HEK293T (cell line): ENCODE measurements at regions not wholly inside any gene's neighbourhood (a gene's known extent, or its start where the extent isn't known, plus 50 kb on each side); places are given as distances from the start of the nearest gene placed in this dataset.

ENCODE experiments used
- CTCF ChIA-PET: fragments of 350-600 bp; formaldehyde crosslinking; extraction: SDS; loops from one replicate; lab custom pipeline; 2021; ENCODE audit warnings: antibody characterized with exemption, inconsistent platforms; lab: Yijun Ruan, JAX
- POLR2A ChIA-PET: fragments of 350-600 bp; formaldehyde crosslinking; extraction: SDS; loops from one replicate; lab custom pipeline; 2020; ENCODE audit warnings: antibody characterized with exemption, inconsistent platforms; lab: Yijun Ruan, JAX
- DNase-seq: peaks from one replicate; pipeline ENCODE4 v3.0.0; 2012; ENCODE audit warnings: mixed read lengths; ENCODE audit errors: extremely low spot score
- ARNT ChIP-seq: fragments of 450-650 bp; IDR thresholded peaks from 2 replicates; pipeline ENCODE4 v1.6.1; 2017; ENCODE audit warnings: mild to moderate bottlenecking
- BHLHE40 ChIP-seq: fragments of 450-650 bp; IDR thresholded peaks from 2 replicates; pipeline ENCODE4 v1.6.1; 2016; ENCODE audit warnings: mild to moderate bottlenecking, moderate library complexity, borderline replicate concordance
- CTBP1 ChIP-seq: fragments of 450-650 bp; IDR thresholded peaks from 2 replicates; pipeline ENCODE4 v1.6.1; 2016; ENCODE audit warnings: borderline replicate concordance
- ELF4 ChIP-seq: fragments of 450-650 bp; IDR thresholded peaks from 2 replicates; pipeline ENCODE4 v1.6.1; 2017; ENCODE audit warnings: antibody characterized with exemption
- FOXA1 ChIP-seq: fragments of 450-650 bp; IDR thresholded peaks from 2 replicates; pipeline ENCODE4 v1.6.1; 2016; ENCODE audit warnings: mild to moderate bottlenecking
- FOXK2 ChIP-seq: fragments of 450-650 bp; IDR thresholded peaks from 2 replicates; pipeline ENCODE4 v1.6.1; 2016; ENCODE audit warnings: mild to moderate bottlenecking
- FOXM1 ChIP-seq: fragments of 450-650 bp; IDR thresholded peaks from 2 replicates; pipeline ENCODE4 v1.6.1; 2017; ENCODE audit warnings: mild to moderate bottlenecking, borderline replicate concordance
- HDGF ChIP-seq: fragments of 450-650 bp; IDR thresholded peaks from 2 replicates; pipeline ENCODE4 v1.6.1; 2017; ENCODE audit warnings: antibody characterized with exemption, borderline replicate concordance
- L3MBTL2 ChIP-seq: fragments of 450-650 bp; conservative IDR thresholded peaks from 2 replicates; pipeline ENCODE4 v1.6.1; 2016; ENCODE audit warnings: mild to moderate bottlenecking
- LEF1 ChIP-seq: fragments of 450-650 bp; IDR thresholded peaks from 2 replicates; pipeline ENCODE4 v1.6.1; 2017; ENCODE audit warnings: mild to moderate bottlenecking, borderline replicate concordance
- NFRKB ChIP-seq: fragments of 450-650 bp; IDR thresholded peaks from 2 replicates; pipeline ENCODE4 v1.6.1; 2016; ENCODE audit warnings: mild to moderate bottlenecking, moderate library complexity
- PKNOX1 ChIP-seq: fragments of 450-650 bp; IDR thresholded peaks from 2 replicates; pipeline ENCODE4 v1.6.1; 2016
- SP1 ChIP-seq: fragments of 450-650 bp; IDR thresholded peaks from 2 replicates; pipeline ENCODE4 v1.6.1; 2017
- SUZ12 ChIP-seq: fragments of 450-650 bp; IDR thresholded peaks from 2 replicates; pipeline ENCODE4 v1.6.1; 2016; ENCODE audit warnings: mild to moderate bottlenecking
- TARDBP ChIP-seq: fragments of 450-650 bp; IDR thresholded peaks from 2 replicates; pipeline ENCODE4 v1.6.1; 2016
- ZNF384 ChIP-seq: fragments of 450-650 bp; IDR thresholded peaks from 2 replicates; pipeline ENCODE4 v1.6.1; 2016

DNA sequence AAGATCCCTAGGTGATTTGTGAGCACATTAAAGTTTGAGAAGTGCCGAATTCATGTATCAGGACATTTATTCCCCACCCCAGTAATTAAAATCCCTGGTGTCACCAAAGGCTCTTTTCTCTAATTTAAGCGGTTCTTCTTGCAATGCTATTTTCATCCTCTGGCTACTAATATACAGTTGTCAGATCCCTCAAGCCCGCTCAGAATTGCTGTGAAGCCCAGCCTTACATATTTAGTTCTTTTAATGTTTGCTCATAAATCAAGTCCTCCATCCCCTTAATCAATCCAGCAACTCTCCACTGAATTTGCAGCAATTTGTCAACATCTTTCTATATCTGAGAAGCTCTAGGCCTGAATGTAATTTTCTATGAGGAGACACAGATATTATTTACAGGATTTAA is 437.9 kb downstream of the PIK3C3 start:
- DNase-seq, result no peak
- no peak for TF ChIP-seq L3MBTL2
- POLR2A ChIA-PET, result no interaction called here
- CTCF ChIA-PET, result no interaction called here

DNA sequence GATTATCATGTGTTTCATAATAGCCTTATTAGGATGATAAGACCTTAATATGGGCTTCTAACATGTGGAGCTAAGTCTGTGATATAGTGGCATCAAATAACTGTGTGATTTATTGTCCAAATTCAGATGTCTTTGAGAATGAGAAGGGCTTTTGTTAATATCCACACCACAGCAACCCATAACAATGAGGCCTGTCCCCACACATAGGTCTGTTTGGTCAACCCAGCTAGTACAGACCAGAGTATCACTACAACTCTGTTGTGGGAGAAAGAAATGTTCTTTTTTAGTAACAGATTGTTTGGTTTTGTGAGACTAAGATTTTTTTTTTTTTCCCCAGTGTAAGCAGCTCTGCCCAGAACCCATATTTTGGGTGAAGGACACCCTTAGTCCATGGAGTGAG is 439.2 kb downstream of the PIK3C3 start:
- DNase-seq, result no peak
- POLR2A ChIA-PET, result no interaction called here
- CTCF ChIA-PET, result interaction anchor here (0.5 kb wide), 1 partner anchor 366 kb away, joined by 3 read pairs; no protein-coding TSS in a partner anchor
- TF ChIP-seq BHLHE40 (no peak), PKNOX1 (no peak), SUZ12 (no peak), L3MBTL2 (no peak), ARNT (no peak), FOXK2 (no peak), ZNF384 (no peak), HDGF (no peak), LEF1 (no peak), NFRKB (no peak)

GRCh38 chr18:42401131-42401673 is 446.2 kb downstream of the PIK3C3 start:
- CTCF ChIA-PET, result interaction anchor here (0.6 kb wide), 1 partner anchor 749 kb away, joined by 4 read pairs; no protein-coding TSS in a partner anchor
- POLR2A ChIA-PET, result no interaction called here
- no peak for DNase-seq
- TF ChIP-seq HDGF (no peak), PKNOX1 (no peak), ZNF384 (no peak), NFRKB (no peak), L3MBTL2 (no peak), FOXA1 (no peak), ARNT (no peak), SP1 (no peak), CTBP1 (no peak), ELF4 (no peak), SUZ12 (no peak)

- no peak for DNase-seq
- POLR2A ChIA-PET, result no interaction called here
- TF ChIP-seq ARNT, result no peak
- no peak for TF ChIP-seq NFRKB
- TF ChIP-seq HDGF, result no peak
- no peak for TF ChIP-seq L3MBTL2
- no peak for TF ChIP-seq FOXM1
- TF ChIP-seq PKNOX1, result no peak
- no peak for TF ChIP-seq FOXA1
- no peak for TF ChIP-seq ZNF384
- TF ChIP-seq SP1, result no peak
- no peak for TF ChIP-seq LEF1
- TF ChIP-seq ELF4, result no peak
- no peak for TF ChIP-seq CTBP1
- TF ChIP-seq SUZ12, result no peak
- CTCF ChIA-PET, result no interaction called here
Measured at GRCh38 chr18:42404151-42404550, 449.1 kb downstream of the PIK3C3 start.

DNA sequence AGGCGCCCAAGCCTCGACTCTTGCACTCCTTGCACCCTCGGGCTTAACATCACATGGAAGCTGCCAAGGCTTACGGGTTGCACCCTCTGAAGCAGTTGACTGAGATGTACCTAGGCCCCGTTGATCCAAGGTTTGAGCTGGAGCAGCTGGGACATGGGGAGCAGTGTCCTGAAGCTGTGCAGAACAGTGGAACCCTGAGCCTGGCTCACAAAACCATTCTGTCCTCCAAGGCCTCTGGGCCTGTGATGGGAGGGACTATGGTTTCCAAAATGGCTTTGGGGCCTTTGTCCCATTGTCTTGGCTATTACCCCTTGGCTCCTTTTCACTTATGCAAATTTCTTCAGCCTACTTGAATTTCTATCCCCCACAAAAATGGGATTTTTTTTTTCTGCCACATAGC is 454.0 kb downstream of the PIK3C3 start:
- ChIA-PET POLR2A (no interaction called here), CTCF (no interaction called here)
- TF ChIP-seq LEF1, result no peak
- TF ChIP-seq L3MBTL2, result no peak
- no peak for TF ChIP-seq HDGF
- no peak for TF ChIP-seq ZNF384
- TF ChIP-seq NFRKB, result no peak
- TF ChIP-seq FOXK2, result no peak
- no peak for DNase-seq

DNA sequence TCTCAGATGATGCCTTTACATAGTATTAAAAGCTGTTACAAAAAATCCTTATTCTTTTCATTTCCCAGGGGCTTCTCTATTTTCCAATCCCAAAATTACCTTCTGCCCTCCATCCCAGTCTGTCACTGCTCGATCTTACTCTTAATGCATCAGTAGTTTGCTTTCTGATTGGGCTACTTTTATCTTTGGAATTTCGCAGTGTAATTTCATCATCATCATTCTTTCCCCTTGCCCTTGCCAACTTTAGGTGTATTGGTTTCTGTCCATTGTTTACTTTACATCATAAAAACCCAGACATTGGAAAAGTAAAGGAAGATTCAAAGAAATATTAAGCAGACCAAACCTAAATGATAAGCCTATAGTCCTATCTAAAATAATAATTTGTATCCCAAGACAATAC is 457.2 kb downstream of the PIK3C3 start:
- CTCF ChIA-PET, result no interaction called here
- no peak for DNase-seq
- POLR2A ChIA-PET, result no interaction called here
- TF ChIP-seq TARDBP, result no peak
- no peak for TF ChIP-seq SP1
- TF ChIP-seq NFRKB, result no peak
- no peak for TF ChIP-seq ZNF384
- TF ChIP-seq BHLHE40, result no peak
- TF ChIP-seq ARNT, result no peak
- no peak for TF ChIP-seq LEF1
- no peak for TF ChIP-seq PKNOX1
- TF ChIP-seq SUZ12, result no peak
- TF ChIP-seq ELF4, result no peak

DNA sequence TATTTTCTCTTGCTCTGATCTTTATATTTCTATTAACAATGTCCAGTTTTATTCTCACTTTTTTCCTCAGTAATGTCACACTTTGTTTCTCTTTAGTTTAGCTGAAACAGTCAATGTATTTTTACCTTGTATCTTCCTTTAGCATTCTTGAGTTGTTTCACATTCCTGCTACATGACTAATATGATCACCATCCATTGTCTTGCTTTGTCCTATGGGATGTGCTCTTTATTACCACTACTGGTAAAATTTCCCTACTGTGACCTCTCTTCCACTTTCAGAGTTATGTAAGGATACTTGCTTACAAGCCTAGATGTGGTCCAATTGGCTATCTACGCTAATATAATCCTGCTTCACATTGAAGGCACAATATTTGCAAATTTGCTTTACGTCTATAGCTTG is 457.9 kb downstream of the PIK3C3 start:
- CTCF ChIA-PET, result no interaction called here
- POLR2A ChIA-PET, result no interaction called here
- no peak for DNase-seq
- TF ChIP-seq FOXA1 (no peak), L3MBTL2 (no peak), CTBP1 (no peak), PKNOX1 (no peak), ARNT (no peak)
